HL-60 (cell line): ENCODE measurements at regions not wholly inside any gene's neighbourhood (a gene's known extent, or its start where the extent isn't known, plus 50 kb on each side); places are given as distances from the start of the nearest gene placed in this dataset.

Experiments used
- DNase-seq, 2 experiments: peaks; one replicate each; pipeline ENCODE4 v3.0.0-alpha.2; 2010 to 2020; ENCODE audit warnings: low read depth in 1 of 2, low spot score in 1 of 2
- H3K27ac ChIP-seq: fragments of 250-450 bp; sonication (Bioruptor Pico); replicated peaks from 2 replicates; pipeline ENCODE4 v1.5.1; 2020; ENCODE audit warnings: mild to moderate bottlenecking, moderate library complexity
- H3K27me3 ChIP-seq: fragments of 250-450 bp; sonication (Bioruptor Pico); 2 replicates; pipeline ENCODE4 v1.5.1; 2021; ENCODE audit warnings: mild to moderate bottlenecking, moderate library complexity; ENCODE audit not compliant: insufficient read depth, poor library complexity, severe bottlenecking
- H3K4me3 ChIP-seq: replicated peaks from 2 replicates; pipeline ENCODE4 v1.5.1; 2011; ENCODE audit warnings: mild to moderate bottlenecking, control low read depth, low read length; ENCODE audit not compliant: insufficient read depth
- CTCF ChIP-seq: IDR thresholded peaks from one replicate; pipeline ENCODE4 v1.5.1; 2011; ENCODE audit warnings: low read length, control low read depth, inconsistent platforms; ENCODE audit not compliant: insufficient read depth
- GABPA ChIP-seq: IDR thresholded peaks from 2 replicates; pipeline ENCODE4 v1.6.1; 2012; ENCODE audit warnings: low read depth
- POLR2AphosphoS5 ChIP-seq: IDR thresholded peaks from 2 replicates; pipeline ENCODE4 v1.6.1; 2012; ENCODE audit warnings: low read depth
- REST ChIP-seq: IDR thresholded peaks from 2 replicates; pipeline ENCODE4 v1.6.1; 2012; ENCODE audit warnings: low read depth; ENCODE audit not compliant: insufficient replicate concordance
- SPI1 ChIP-seq: IDR thresholded peaks from 2 replicates; pipeline ENCODE4 v1.6.1; 2012; ENCODE audit warnings: low read depth, mild to moderate bottlenecking, borderline replicate concordance

GRCh38 chr20:24043294-24043693 is 54.7 kb upstream of the GGTLC1 start:
- H3K4me3 ChIP-seq: no peak overlapping the region
- DNase-seq: no peak
- H3K27ac ChIP-seq: no peak overlapping the region
- no peak for TF ChIP-seq CTCF
- TF ChIP-seq REST: no peak
- TF ChIP-seq POLR2AphosphoS5: no peak
- no peak for TF ChIP-seq SPI1
- TF ChIP-seq GABPA: no peak
- H3K27me3 ChIP-seq: no peaks in the 10 kb centered on the region

GRCh38 chr20:24042646-24043045 is 54.1 kb upstream of the GGTLC1 start:
- no peak overlapping the region for H3K27ac ChIP-seq
- DNase-seq: no peak
- H3K27me3 ChIP-seq: no peaks in the 10 kb centered on the region
- H3K4me3 ChIP-seq: no peak overlapping the region
- no peak for TF ChIP-seq POLR2AphosphoS5
- no peak for TF ChIP-seq CTCF
- no peak for TF ChIP-seq GABPA

GRCh38 chr20:24040896-24041459 is 52.4 kb upstream of the GGTLC1 start:
- Histone ChIP-seq H3K27me3 (no peaks in the 10 kb centered on the region), H3K4me3 (no peak overlapping the region), H3K27ac (no peak overlapping the region)
- no peak for DNase-seq
- TF ChIP-seq GABPA: no peak
- TF ChIP-seq SPI1: no peak
- no peak for TF ChIP-seq POLR2AphosphoS5
- TF ChIP-seq CTCF: no peak
- TF ChIP-seq REST: no peak

- no peak for DNase-seq
- TF ChIP-seq CTCF: no peak
- no peak for TF ChIP-seq POLR2AphosphoS5
- no peak for TF ChIP-seq GABPA
- no peak for TF ChIP-seq SPI1
- TF ChIP-seq REST: no peak
- H3K27me3 ChIP-seq: no peaks in the 10 kb centered on the region
- no peak overlapping the region for H3K27ac ChIP-seq
- H3K4me3 ChIP-seq: no peak overlapping the region
Observed at GRCh38 chr20:24039196-24039595, 50.6 kb upstream of the GGTLC1 start.
